ENCODE measurements at regions not wholly inside any gene's neighbourhood (a gene's known extent, or its start where the extent isn't known, plus 50 kb on each side); places are given as distances from the start of the nearest gene placed in this dataset.

DNA sequence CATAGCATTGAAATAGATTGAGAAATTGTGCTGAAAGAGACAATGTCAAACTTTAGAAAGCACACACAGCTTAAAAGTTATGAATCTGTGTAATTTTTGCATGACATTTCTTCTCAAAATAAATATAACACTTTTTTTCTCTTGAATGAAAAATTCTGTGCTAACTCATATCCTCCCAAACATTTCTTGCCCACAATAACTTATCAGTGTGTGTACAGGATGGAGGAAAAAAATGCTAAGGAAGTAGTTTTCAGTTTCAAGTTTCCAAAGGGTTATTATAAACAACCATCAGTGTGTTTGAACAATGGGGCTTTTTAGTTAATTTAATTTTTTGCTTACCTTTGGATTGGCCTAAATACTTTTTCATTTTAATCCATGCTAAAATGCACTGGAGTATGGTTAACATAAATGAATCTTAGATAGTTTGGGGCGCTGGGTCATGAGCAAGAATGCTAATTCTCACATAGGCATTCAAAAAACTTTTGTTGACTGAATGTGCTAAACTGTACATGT lies 82.9 kb upstream of the ARHGAP20 start:
- no peaks in the 10 kb centered on the region for H3K36me3 Mint-ChIP-seq (ENCODE audit: low read depth)
- TF ChIP-seq CTCF (IDR thresholded peaks at IDR 0.05), result no peak
- H3K9me3 Mint-ChIP-seq, result no peaks in the 10 kb centered on the region
- H3K27me3 Mint-ChIP-seq, result peaks cover 1% of the 10 kb centered on the region
- no peak overlapping the region for H3K27ac Mint-ChIP-seq
- ChIA-PET CTCF (interaction anchor here (0.7 kb wide), 1 partner anchor 8 kb away, joined by 3 read pairs; no protein-coding TSS in a partner anchor), POLR2A (no interaction called here)
- ATAC-seq (no peak), DNase-seq (no peak)
- H3K4me3 Mint-ChIP-seq, result no peak overlapping the region
- H3K4me1 Mint-ChIP-seq (ENCODE audit: low read depth), result peaks cover 5% of the 10 kb centered on the region
- intact Hi-C loops (cut with micrococcal nuclease), result no loop called here

- CTCF ChIA-PET, result no interaction called here
Measured at GRCh38 chr11:110793556-110793955, 81.3 kb upstream of the ARHGAP20 start.

DNA sequence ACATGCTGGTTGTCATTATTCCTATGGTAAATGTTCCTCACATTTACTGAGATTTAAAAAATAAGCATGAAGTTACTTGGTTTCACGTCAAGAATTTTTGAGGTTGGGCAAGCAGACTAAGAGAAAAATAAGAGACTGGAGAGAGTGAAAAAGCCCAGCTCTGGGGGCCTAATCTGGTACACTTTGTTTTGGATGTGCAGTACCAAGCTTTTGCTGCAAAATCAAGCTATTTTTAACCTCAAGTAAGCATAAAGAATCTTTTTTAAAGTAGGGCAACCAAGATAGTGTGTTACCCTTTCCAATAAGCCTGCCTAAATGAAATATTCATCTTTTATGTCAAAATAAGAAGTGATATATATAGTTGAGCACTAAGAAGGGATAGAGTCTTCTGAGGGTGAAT lies 79.4 kb upstream of the ARHGAP20 start:
- Mint-ChIP-seq H3K36me3 (ENCODE audit: low read depth) (no peaks in the 10 kb centered on the region), H3K27me3 (peaks cover 1% of the 10 kb centered on the region), H3K4me1 (ENCODE audit: low read depth) (peaks cover 5% of the 10 kb centered on the region), H3K4me3 (no peak overlapping the region), H3K27ac (no peak overlapping the region), H3K9me3 (no peaks in the 10 kb centered on the region)
- DNase-seq (no peak), ATAC-seq (no peak)
- TF ChIP-seq CTCF (IDR thresholded peaks at IDR 0.05), result no peak
- intact Hi-C loops (cut with micrococcal nuclease), result no loop called here
- CTCF ChIA-PET, result no interaction called here
- POLR2A ChIA-PET, result no interaction called here

More at GRCh38 chr11:110793556-110793955, 81.3 kb upstream of the ARHGAP20 start:
- Mint-ChIP-seq H3K36me3 (ENCODE audit: low read depth) (no peaks in the 10 kb centered on the region), H3K27ac (no peak overlapping the region), H3K9me3 (no peaks in the 10 kb centered on the region), H3K4me3 (no peak overlapping the region), H3K27me3 (peaks cover 1% of the 10 kb centered on the region), H3K4me1 (ENCODE audit: low read depth) (peaks cover 5% of the 10 kb centered on the region)
- DNase-seq (peak; percentile 6), ATAC-seq (no peak)
- POLR2A ChIA-PET, result no interaction called here
- intact Hi-C loops (cut with micrococcal nuclease), result no loop called here
- no peak for TF ChIP-seq CTCF (IDR thresholded peaks at IDR 0.05)

DNA sequence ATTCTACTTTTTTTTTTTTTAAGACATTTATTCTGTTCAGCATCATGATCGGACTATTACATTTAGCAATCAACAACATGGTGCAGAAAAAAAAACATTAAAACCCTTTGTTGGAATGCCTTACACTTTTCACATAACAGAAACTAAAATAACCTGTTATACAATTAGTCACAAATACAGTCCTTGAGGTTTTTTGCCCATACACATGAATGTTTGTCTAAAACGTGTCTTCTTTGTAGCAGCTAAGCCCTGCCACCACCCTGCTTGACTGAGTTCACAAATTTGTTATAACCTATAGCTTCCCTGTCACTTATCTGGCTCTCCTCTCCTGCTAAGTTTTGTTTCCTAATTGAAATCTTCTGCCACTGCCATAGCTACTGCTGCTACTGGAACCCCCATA lies 75.4 kb upstream of the ARHGAP20 start:
- no peak for ATAC-seq
- H3K27me3 Mint-ChIP-seq, result no peaks in the 10 kb centered on the region
- H3K36me3 Mint-ChIP-seq (ENCODE audit: low read depth), result no peaks in the 10 kb centered on the region
- ChIA-PET POLR2A (no interaction called here), CTCF (no interaction called here)
- H3K4me1 Mint-ChIP-seq (ENCODE audit: low read depth), result no peaks in the 10 kb centered on the region
- DNase-seq, result no peak
- intact Hi-C loops (cut with micrococcal nuclease), result no loop called here
- no peak overlapping the region for H3K4me3 Mint-ChIP-seq
- H3K27ac Mint-ChIP-seq, result no peak overlapping the region
- no peak for TF ChIP-seq CTCF (IDR thresholded peaks at IDR 0.05)
- H3K9me3 Mint-ChIP-seq, result no peaks in the 10 kb centered on the region

DNA sequence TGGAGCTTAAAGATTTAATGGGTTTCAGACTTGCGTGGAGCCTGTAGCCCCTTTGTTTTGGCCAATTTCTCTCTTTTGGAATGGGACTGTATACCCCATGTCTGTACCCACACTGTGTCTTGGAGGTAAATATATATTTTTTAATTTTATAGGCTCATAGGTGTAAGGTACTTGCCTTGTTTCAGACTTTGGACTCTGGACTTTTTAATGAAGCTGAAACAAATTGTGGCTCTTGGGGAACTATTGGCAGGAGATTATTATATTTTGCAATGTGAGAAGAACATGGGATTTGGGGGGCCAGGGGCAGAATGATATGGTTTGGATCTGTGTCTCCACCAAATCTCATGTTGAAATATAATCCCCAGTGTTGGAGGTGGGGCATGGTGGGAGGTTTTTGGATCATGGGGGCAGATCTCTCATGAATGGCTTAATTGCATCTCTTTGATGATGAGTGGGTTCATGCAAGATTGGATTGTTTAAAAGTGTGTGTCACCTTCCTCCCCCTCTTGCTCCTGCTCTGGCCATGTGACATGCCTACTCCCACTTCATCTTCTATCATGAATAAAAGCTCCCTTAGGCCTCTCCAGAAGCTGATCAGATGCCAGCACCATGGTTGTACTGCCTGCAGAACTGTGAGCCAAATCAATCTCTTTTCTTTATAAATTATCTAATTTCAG lies 74.1 kb upstream of the ARHGAP20 start:
- H3K36me3 Mint-ChIP-seq (ENCODE audit: low read depth), result no peaks in the 10 kb centered on the region
- POLR2A ChIA-PET, result interaction anchor here (0.9 kb wide), 1 partner anchor 10 kb away, joined by 3 read pairs; no protein-coding TSS in a partner anchor
- H3K27ac Mint-ChIP-seq, result no peak overlapping the region
- H3K27me3 Mint-ChIP-seq, result no peaks in the 10 kb centered on the region
- intact Hi-C loops (cut with micrococcal nuclease), result no loop called here
- no peak for ATAC-seq
- H3K9me3 Mint-ChIP-seq, result no peaks in the 10 kb centered on the region
- DNase-seq, result no peak
- no peak overlapping the region for H3K4me3 Mint-ChIP-seq
- TF ChIP-seq CTCF (IDR thresholded peaks at IDR 0.05), result no peak
- no peaks in the 10 kb centered on the region for H3K4me1 Mint-ChIP-seq (ENCODE audit: low read depth)
- CTCF ChIA-PET, result no interaction called here

All from activated CD8-positive, alpha-beta T cell treated with anti-CD3 and anti-CD28 coated beads for 36 hours (primary cell).